ENCODE measurements at regions not wholly inside any gene's neighbourhood (a gene's known extent, or its start where the extent isn't known, plus 50 kb on each side); places are given as distances from the start of the nearest gene placed in this dataset.

DNA sequence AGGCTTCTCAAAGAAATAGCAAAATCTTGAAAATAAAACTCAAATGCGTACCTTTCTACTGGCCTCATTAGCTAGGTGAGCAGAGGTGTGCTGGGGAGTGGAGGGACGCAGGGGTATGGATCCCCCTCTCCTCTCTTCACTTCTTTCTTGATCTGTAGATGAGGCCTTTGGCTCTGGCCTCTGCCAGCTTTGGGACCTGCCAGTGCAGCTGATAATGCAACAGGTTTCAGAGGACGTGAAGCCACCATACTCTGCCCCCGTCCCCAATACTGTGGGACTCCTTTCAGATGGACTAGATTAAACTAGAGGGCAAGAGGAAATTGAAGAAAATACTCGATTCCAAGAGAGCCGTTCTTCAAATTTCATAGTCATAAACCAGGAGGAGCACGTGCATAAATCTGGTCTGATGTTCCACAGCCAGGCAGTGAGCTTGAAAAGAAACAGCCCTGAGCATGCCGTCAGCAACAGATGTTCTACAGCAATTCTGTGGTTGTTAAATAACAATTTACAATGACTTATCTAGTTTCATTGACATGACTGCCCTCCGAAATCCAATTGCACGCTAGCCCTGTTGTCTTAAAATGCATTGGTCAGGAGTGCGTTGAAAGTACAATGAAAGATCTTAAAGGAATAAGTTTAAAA lies 245.3 kb upstream of the FOXQ1 start:
- H3K27me3 Mint-ChIP-seq, result peaks cover 14 to 30% (median 17%) of the 10 kb centered on the region in 5 donors
- no peak overlapping the region for H3K4me3 Mint-ChIP-seq
- Histone ChIP-seq H3K9me3 (ENCODE audit: control insufficient read depth in 2 of 3, low read length in 3 of 3) (no peaks in the 10 kb centered on the region), H3K36me3 (ENCODE audit: control insufficient read depth in 2 of 3, insufficient read depth in 3 of 3, low read length in 3 of 3) (no peaks in the 10 kb centered on the region), H3K27ac (ENCODE audit: low read depth, low read length) (no peak overlapping the region), H3K4me3 (ENCODE audit: low read length) (no peak overlapping the region), H3K27me3 (ENCODE audit: control insufficient read depth in 2 of 2, insufficient read depth in 2 of 2, low read length in 2 of 2) (no peaks in the 10 kb centered on the region), H3K4me1 (ENCODE audit: control insufficient read depth in 2 of 2, insufficient read depth in 2 of 2, low read length in 2 of 2) (no peaks in the 10 kb centered on the region)
- intact Hi-C loops (cut with micrococcal nuclease), result no loop called here
- ChIA-PET POLR2A (no interaction called here), CTCF (no interaction called here)
- ATAC-seq (no peak), DNase-seq (no peak)
- no peak overlapping the region for H3K27ac Mint-ChIP-seq
- H3K9me3 Mint-ChIP-seq, result peaks cover 0 to 2% (median 0%) of the 10 kb centered on the region in 11 donors
- no peaks in the 10 kb centered on the region for H3K36me3 Mint-ChIP-seq
- H3K4me1 Mint-ChIP-seq, result peaks cover 0 to 6% (median 0%) of the 10 kb centered on the region in 7 donors

DNA sequence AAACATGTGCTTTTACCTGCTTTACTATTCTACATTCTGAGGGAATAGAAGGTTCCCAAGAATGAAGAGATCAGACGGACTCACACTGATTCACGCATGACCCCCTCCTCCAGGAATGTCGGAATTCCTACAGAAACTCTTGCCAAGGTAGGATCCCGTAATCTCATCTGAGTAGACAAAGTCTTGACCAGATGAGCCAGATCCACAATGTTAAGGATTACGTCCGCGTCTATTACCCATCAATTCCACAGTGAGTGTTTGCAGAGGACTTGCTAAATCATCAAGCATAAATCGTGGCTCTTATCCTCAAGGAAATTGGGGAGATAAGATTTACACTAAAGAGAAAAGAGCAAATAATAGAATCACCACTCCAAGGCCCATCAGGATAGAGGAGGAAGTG lies 245.9 kb upstream of the FOXQ1 start:
- Histone ChIP-seq H3K27ac (ENCODE audit: low read depth, low read length) (no peak overlapping the region), H3K36me3 (ENCODE audit: control insufficient read depth in 2 of 3, insufficient read depth in 3 of 3, low read length in 3 of 3) (no peaks in the 10 kb centered on the region), H3K9me3 (ENCODE audit: control insufficient read depth in 2 of 3, low read length in 3 of 3) (no peaks in the 10 kb centered on the region), H3K4me1 (ENCODE audit: control insufficient read depth in 2 of 2, insufficient read depth in 2 of 2, low read length in 2 of 2) (no peaks in the 10 kb centered on the region), H3K27me3 (ENCODE audit: control insufficient read depth in 2 of 2, insufficient read depth in 2 of 2, low read length in 2 of 2) (no peaks in the 10 kb centered on the region), H3K4me3 (ENCODE audit: low read length) (no peak overlapping the region)
- no peak for ATAC-seq
- peaks cover 0 to 2% (median 0%) of the 10 kb centered on the region in 11 donors for H3K9me3 Mint-ChIP-seq
- peaks cover 14 to 30% (median 17%) of the 10 kb centered on the region in 5 donors for H3K27me3 Mint-ChIP-seq
- no peak for DNase-seq
- no peaks in the 10 kb centered on the region for H3K36me3 Mint-ChIP-seq
- intact Hi-C loops (cut with micrococcal nuclease), result no loop called here
- H3K4me3 Mint-ChIP-seq, result no peak overlapping the region
- H3K4me1 Mint-ChIP-seq, result peaks cover 0 to 6% (median 0%) of the 10 kb centered on the region in 7 donors
- POLR2A ChIA-PET, result no interaction called here
- H3K27ac Mint-ChIP-seq, result no peak overlapping the region
- CTCF ChIA-PET, result no interaction called here

DNA sequence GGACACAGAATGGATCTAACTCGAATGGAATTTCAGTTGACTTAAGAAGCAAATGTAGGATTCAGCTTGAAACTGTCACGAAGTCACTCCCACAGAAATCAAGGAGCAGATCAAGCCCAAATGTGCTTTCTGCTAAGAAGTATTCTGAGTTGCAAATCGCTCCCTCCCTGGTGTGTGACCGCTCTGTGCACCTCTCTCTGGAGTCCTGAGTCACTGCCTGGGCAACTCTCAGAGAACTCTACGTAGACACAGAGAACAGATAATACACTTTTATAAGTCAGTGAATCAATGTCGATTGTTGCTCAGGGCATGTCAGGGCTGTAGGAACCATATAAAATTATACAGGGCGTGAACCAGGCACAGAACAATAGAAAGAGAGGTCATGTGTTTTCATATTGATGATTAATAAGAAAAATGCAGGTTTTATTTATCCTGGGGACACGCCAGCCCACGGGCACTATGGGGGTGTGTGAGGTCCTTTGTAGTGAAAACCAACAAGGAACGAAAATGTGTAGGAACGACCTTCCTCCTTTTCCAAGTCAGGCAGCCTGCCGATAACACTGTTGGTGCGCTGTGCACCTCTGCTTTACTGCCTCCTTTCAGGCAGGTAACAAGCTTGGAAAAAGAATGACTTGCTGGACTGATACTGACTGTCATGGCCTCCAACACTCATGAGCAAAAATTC lies 248.1 kb upstream of the FOXQ1 start:
- Histone ChIP-seq H3K4me3 (ENCODE audit: low read length) (no peak overlapping the region), H3K27ac (ENCODE audit: low read depth, low read length) (no peak overlapping the region), H3K9me3 (ENCODE audit: control insufficient read depth in 2 of 3, low read length in 3 of 3) (no peaks in the 10 kb centered on the region), H3K27me3 (ENCODE audit: control insufficient read depth in 2 of 2, insufficient read depth in 2 of 2, low read length in 2 of 2) (no peaks in the 10 kb centered on the region), H3K36me3 (ENCODE audit: control insufficient read depth in 2 of 3, insufficient read depth in 3 of 3, low read length in 3 of 3) (no peaks in the 10 kb centered on the region), H3K4me1 (ENCODE audit: control insufficient read depth in 2 of 2, insufficient read depth in 2 of 2, low read length in 2 of 2) (no peaks in the 10 kb centered on the region)
- Mint-ChIP-seq H3K9me3 (peaks cover 0 to 2% (median 0%) of the 10 kb centered on the region in 11 donors), H3K4me3 (no peak overlapping the region), H3K27ac (no peak overlapping the region), H3K4me1 (peaks cover 0 to 2% (median 0%) of the 10 kb centered on the region in 7 donors), H3K27me3 (peaks cover 7 to 18% (median 12%) of the 10 kb centered on the region in 5 donors), H3K36me3 (no peaks in the 10 kb centered on the region)
- POLR2A ChIA-PET, result no interaction called here
- DNase-seq (no peak), ATAC-seq (no peak)
- intact Hi-C loops (cut with micrococcal nuclease), result no loop called here
- CTCF ChIA-PET, result no interaction called here

DNA sequence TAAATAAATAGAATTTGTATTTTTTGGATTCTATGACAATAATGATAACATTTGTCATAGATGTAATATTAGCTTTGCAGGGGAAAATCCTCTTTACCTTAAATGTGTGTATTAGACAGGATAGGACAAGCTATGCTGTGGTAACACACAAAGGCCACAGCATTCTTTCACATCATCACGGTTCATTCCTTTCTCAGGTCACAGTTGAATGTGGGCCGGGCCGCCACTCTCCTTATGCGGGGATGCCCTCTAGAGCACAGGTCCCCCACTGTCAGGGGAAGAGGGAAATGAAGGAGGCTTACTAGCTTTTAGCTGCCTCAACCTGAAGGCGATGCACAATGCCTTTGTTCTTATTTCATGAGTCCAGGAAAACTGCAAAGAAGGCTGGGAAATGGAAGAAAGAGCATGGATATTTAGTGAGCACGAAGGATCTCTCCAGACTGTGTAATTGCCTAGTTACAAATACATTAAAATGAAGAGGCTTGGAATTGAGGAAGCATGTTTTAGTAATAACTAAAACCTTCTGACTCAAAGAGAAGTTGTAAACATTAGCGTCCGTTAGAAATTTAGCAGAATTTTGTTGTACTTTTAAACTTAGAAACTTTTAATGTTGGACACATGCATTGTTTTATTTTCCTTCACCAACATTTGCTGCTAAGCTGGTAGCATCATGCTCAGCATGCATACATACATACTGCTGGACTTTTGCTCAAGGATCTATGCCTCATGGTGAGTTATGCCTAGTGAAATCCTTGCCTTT lies 248.9 kb upstream of the FOXQ1 start:
- H3K4me3 ChIP-seq (ENCODE audit: low read length), result no peak overlapping the region
- no peaks in the 10 kb centered on the region for H3K9me3 ChIP-seq (ENCODE audit: control insufficient read depth in 2 of 3, low read length in 3 of 3)
- H3K27ac Mint-ChIP-seq, result no peak overlapping the region
- ATAC-seq, result no peak
- no peaks in the 10 kb centered on the region for H3K36me3 Mint-ChIP-seq
- DNase-seq, result no peak
- H3K36me3 ChIP-seq (ENCODE audit: control insufficient read depth in 2 of 3, insufficient read depth in 3 of 3, low read length in 3 of 3), result no peaks in the 10 kb centered on the region
- no peaks in the 10 kb centered on the region for H3K27me3 ChIP-seq (ENCODE audit: control insufficient read depth in 2 of 2, insufficient read depth in 2 of 2, low read length in 2 of 2)
- ChIA-PET POLR2A (no interaction called here), CTCF (no interaction called here)
- no peaks in the 10 kb centered on the region for H3K4me1 ChIP-seq (ENCODE audit: control insufficient read depth in 2 of 2, insufficient read depth in 2 of 2, low read length in 2 of 2)
- H3K27ac ChIP-seq (ENCODE audit: low read depth, low read length), result no peak overlapping the region
- peaks cover 0 to 2% (median 0%) of the 10 kb centered on the region in 7 donors for H3K4me1 Mint-ChIP-seq
- peaks cover 0 to 2% (median 0%) of the 10 kb centered on the region in 11 donors for H3K9me3 Mint-ChIP-seq
- intact Hi-C loops (cut with micrococcal nuclease), result no loop called here
- no peak overlapping the region for H3K4me3 Mint-ChIP-seq
- peaks cover 5 to 17% (median 9%) of the 10 kb centered on the region in 5 donors for H3K27me3 Mint-ChIP-seq

DNA sequence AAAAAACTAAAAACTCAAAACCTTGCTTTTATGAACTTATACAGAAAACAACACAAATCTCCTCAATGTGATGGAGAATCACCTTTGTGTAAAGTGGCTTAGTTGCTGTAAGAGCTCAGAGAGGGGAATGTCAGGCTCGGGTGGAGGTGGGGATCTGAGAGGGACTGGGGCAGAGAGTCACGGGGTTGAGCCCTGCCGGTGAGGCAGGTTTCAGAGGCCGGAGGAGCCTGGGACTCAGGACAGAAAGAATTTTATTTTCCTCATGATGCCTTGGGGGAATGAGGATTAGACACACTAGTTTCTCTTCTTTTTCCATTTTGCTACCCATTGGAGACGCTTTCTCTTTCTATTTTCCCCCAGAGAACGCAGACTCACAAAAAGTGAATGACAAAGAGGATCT lies 252.3 kb upstream of the FOXQ1 start:
- H3K4me1 ChIP-seq (ENCODE audit: control insufficient read depth in 2 of 2, insufficient read depth in 2 of 2, low read length in 2 of 2), result no peaks in the 10 kb centered on the region
- H3K27ac Mint-ChIP-seq, result no peak overlapping the region
- H3K27ac ChIP-seq (ENCODE audit: low read depth, low read length), result no peak overlapping the region
- ChIA-PET POLR2A (no interaction called here), CTCF (no interaction called here)
- H3K27me3 Mint-ChIP-seq, result peaks cover 5 to 15% (median 7%) of the 10 kb centered on the region in 5 donors
- no peak overlapping the region for H3K4me3 Mint-ChIP-seq
- no peaks in the 10 kb centered on the region for H3K36me3 Mint-ChIP-seq
- H3K9me3 ChIP-seq (ENCODE audit: control insufficient read depth in 2 of 3, low read length in 3 of 3), result no peaks in the 10 kb centered on the region
- intact Hi-C loops (cut with micrococcal nuclease), result no loop called here
- H3K27me3 ChIP-seq (ENCODE audit: control insufficient read depth in 2 of 2, insufficient read depth in 2 of 2, low read length in 2 of 2), result no peaks in the 10 kb centered on the region
- peaks cover 0 to 2% (median 0%) of the 10 kb centered on the region in 11 donors for H3K9me3 Mint-ChIP-seq
- H3K4me1 Mint-ChIP-seq, result peaks cover 0 to 2% (median 0%) of the 10 kb centered on the region in 7 donors
- no peaks in the 10 kb centered on the region for H3K36me3 ChIP-seq (ENCODE audit: control insufficient read depth in 2 of 3, insufficient read depth in 3 of 3, low read length in 3 of 3)
- H3K4me3 ChIP-seq (ENCODE audit: low read length), result no peak overlapping the region
- ATAC-seq, result no peak
- no peak for DNase-seq

DNA sequence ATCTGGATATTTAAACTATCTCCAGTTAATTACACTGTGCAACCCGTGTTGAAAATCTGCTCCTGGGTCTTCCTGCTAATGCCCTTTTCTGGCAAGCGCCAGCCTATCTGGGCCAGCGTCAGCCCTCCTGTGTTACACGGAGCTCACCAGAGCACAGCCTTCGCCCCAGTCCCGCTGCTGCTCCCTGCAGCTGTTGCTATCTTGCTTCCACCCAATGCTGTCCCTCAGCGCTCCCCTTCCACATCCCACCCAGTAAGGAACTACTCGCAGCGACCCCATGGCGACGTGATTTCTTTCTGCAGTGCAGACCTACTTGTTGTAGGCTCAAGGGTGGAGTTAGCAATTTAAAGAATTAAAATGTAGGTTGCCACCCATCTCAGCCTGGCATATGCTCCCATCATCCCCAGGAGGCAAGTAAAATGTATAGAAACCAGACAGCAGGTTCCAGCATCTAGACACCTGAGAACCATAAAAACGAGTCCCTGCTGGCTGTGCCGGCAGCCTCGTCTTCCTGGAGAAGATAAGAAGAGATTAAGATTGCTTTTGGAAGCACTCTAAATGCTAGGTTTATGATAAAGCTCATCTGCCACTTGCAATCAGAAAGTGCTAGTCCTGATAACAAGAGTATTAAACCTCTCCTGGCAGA lies 254.3 kb upstream of the FOXQ1 start:
- no peak for DNase-seq
- H3K9me3 Mint-ChIP-seq, result peaks cover 0 to 2% (median 0%) of the 10 kb centered on the region in 11 donors
- no peak overlapping the region for H3K27ac ChIP-seq (ENCODE audit: low read depth, low read length)
- CTCF ChIA-PET, result no interaction called here
- H3K27ac Mint-ChIP-seq, result no peak overlapping the region
- ATAC-seq, result no peak
- no peak overlapping the region for H3K4me3 ChIP-seq (ENCODE audit: low read length)
- no peaks in the 10 kb centered on the region for H3K9me3 ChIP-seq (ENCODE audit: control insufficient read depth in 2 of 3, low read length in 3 of 3)
- peaks cover 0 to 2% (median 0%) of the 10 kb centered on the region in 7 donors for H3K4me1 Mint-ChIP-seq
- intact Hi-C loops (cut with micrococcal nuclease), result no loop called here
- peaks cover 5 to 8% (median 7%) of the 10 kb centered on the region in 5 donors for H3K27me3 Mint-ChIP-seq
- H3K36me3 ChIP-seq (ENCODE audit: control insufficient read depth in 2 of 3, insufficient read depth in 3 of 3, low read length in 3 of 3), result no peaks in the 10 kb centered on the region
- H3K27me3 ChIP-seq (ENCODE audit: control insufficient read depth in 2 of 2, insufficient read depth in 2 of 2, low read length in 2 of 2), result no peaks in the 10 kb centered on the region
- H3K36me3 Mint-ChIP-seq, result no peaks in the 10 kb centered on the region
- no peak overlapping the region for H3K4me3 Mint-ChIP-seq
- POLR2A ChIA-PET, result no interaction called here
- no peaks in the 10 kb centered on the region for H3K4me1 ChIP-seq (ENCODE audit: control insufficient read depth in 2 of 2, insufficient read depth in 2 of 2, low read length in 2 of 2)
